Panc1 (cell line): ENCODE measurements at regions not wholly inside any gene's neighbourhood (a gene's known extent, or its start where the extent isn't known, plus 50 kb on each side); places are given as distances from the start of the nearest gene placed in this dataset.

Source experiments
- CTCF ChIP-seq: fragments of 450-650 bp; IDR thresholded peaks from 2 replicates; pipeline ENCODE4 v1.5.1; 2017; ENCODE audit warnings: mild to moderate bottlenecking
- POLR2AphosphoS5 ChIP-seq: IDR thresholded peaks from 2 replicates; pipeline ENCODE4 v1.6.1; 2012; ENCODE audit warnings: mild to moderate bottlenecking, low read depth, low read length, moderate library complexity
- REST ChIP-seq, 2 experiments: IDR thresholded peaks; 2 replicates each; pipeline ENCODE4 v1.6.1; 2011 to 2012; ENCODE audit warnings: low read depth in 2 of 2, control low read depth in 1 of 2, low read length in 1 of 2, mild to moderate bottlenecking in 1 of 2, moderate library complexity in 1 of 2; ENCODE audit not compliant: insufficient read depth in 1 of 2
- SIN3A ChIP-seq: IDR thresholded peaks from 2 replicates; pipeline ENCODE4 v1.6.1; 2012; ENCODE audit warnings: low read depth, mild to moderate bottlenecking, low read length, moderate library complexity, borderline replicate concordance; ENCODE audit not compliant: insufficient read depth
- TCF7L2 ChIP-seq: IDR thresholded peaks from 2 replicates; pipeline ENCODE4 v1.6.1; 2011; ENCODE audit warnings: mild to moderate bottlenecking, low read depth, low read length, inconsistent platforms

GRCh38 chr10:65350611-65351010, 1575.2 kb upstream of the LRRTM3 start:
- TF ChIP-seq CTCF = no peak
- TF ChIP-seq POLR2AphosphoS5 = no peak
- TF ChIP-seq TCF7L2 = 0 out of 2 replicates have a peak, but pooled peaks have one; percentile 37
- no peak for TF ChIP-seq REST (IDR thresholded peaks at IDR 0.05; ENCODE audit: insufficient read depth in 1 of 2, low read depth in 2 of 2, low read length in 1 of 2)
- TF ChIP-seq SIN3A = no peak
